Keratinocyte (primary cell): ENCODE measurements at regions not wholly inside any gene's neighbourhood (a gene's known extent, or its start where the extent isn't known, plus 50 kb on each side); places are given as distances from the start of the nearest gene placed in this dataset.

Experiments
- DNase-seq: peaks from one replicate; pipeline ENCODE4 v3.0.0-alpha.2; 2011; ENCODE audit warnings: low read depth, missing footprints, low spot score
- FAIRE-seq: peaks from 2 replicates; lab custom pipeline; 2011; peaks lifted over from hg19 to GRCh38; lab: Jason Lieb, UNC
- H2AFZ ChIP-seq: 2 replicates; pipeline ENCODE4 v1.6.0; 2012; ENCODE audit warnings: low read length, control low read depth, inconsistent platforms; ENCODE audit not compliant: control insufficient read depth
- H3K27ac ChIP-seq: 2 replicates; pipeline ENCODE4 v1.5.1; 2011; ENCODE audit warnings: low read length; ENCODE audit not compliant: control insufficient read depth, insufficient read depth
- H3K27me3 ChIP-seq: 3 replicates; pipeline ENCODE4 v1.6.0; 2011; ENCODE audit warnings: low read length; ENCODE audit not compliant: control insufficient read depth, insufficient read depth; ENCODE audit errors: extremely low read depth
- H3K36me3 ChIP-seq, 2 experiments: 2 replicates in 1 of 2; 3 replicates in 1 of 2; pipeline ENCODE4 v1.5.1; 2011; ENCODE audit warnings: low read length in 2 of 2, mild to moderate bottlenecking in 1 of 2; ENCODE audit not compliant: control insufficient read depth in 2 of 2, insufficient read depth in 2 of 2; ENCODE audit errors: extremely low read depth in 1 of 2
- H3K4me1 ChIP-seq: 3 replicates; pipeline ENCODE4 v1.5.1; 2011; ENCODE audit warnings: low read length; ENCODE audit not compliant: control insufficient read depth, insufficient read depth; ENCODE audit errors: extremely low read depth
- H3K4me2 ChIP-seq: 3 replicates; pipeline ENCODE4 v1.6.0; 2011; ENCODE audit warnings: low read depth, low read length; ENCODE audit not compliant: control insufficient read depth, insufficient read depth; ENCODE audit errors: extremely low read depth
- H3K4me3 ChIP-seq, 3 experiments: fragments of 200-600 bp in 1 of 3; sonication (generic) in 1 of 3; 2 replicates in 2 of 3; 3 replicates in 1 of 3; pipeline ENCODE4 v1.5.1; 2011 to 2016; ENCODE audit warnings: low read length in 3 of 3, mild to moderate bottlenecking in 3 of 3, control low read depth in 2 of 3, inconsistent platforms in 1 of 3, low read depth in 1 of 3, mixed read lengths in 1 of 3, mixed run types in 1 of 3, moderate library complexity in 1 of 3; ENCODE audit not compliant: control insufficient read depth in 2 of 3, insufficient read depth in 2 of 3; ENCODE audit errors: extremely low read depth in 1 of 3
- H3K79me2 ChIP-seq: 2 replicates; pipeline ENCODE4 v1.6.0; 2012; ENCODE audit warnings: low read length; ENCODE audit not compliant: control insufficient read depth, insufficient read depth
- H3K9ac ChIP-seq: 3 replicates; pipeline ENCODE4 v1.6.0; 2011; ENCODE audit warnings: low read length; ENCODE audit not compliant: control insufficient read depth, insufficient read depth; ENCODE audit errors: extremely low read depth
- H3K9me1 ChIP-seq: 3 replicates; pipeline ENCODE4 v1.6.0; 2011; ENCODE audit warnings: low read length; ENCODE audit not compliant: control insufficient read depth, insufficient read depth; ENCODE audit errors: extremely low read depth
- H3K9me3 ChIP-seq: 2 replicates; pipeline ENCODE4 v1.5.1; 2012; ENCODE audit warnings: low read depth, low read length; ENCODE audit not compliant: control insufficient read depth
- H4K20me1 ChIP-seq: 3 replicates; pipeline ENCODE4 v1.6.0; 2011; ENCODE audit warnings: low read length; ENCODE audit not compliant: control insufficient read depth, insufficient read depth; ENCODE audit errors: extremely low read depth
- CTCF ChIP-seq, 3 experiments: IDR thresholded peaks in 1 of 3; conservative IDR thresholded peaks in 1 of 3; optimal IDR thresholded peaks in 1 of 3; 2 replicates in 2 of 3; 3 replicates in 1 of 3; pipeline versions ENCODE3 to v1.5.1; 2011; ENCODE audit warnings: low read length in 3 of 3, mild to moderate bottlenecking in 3 of 3, moderate library complexity in 2 of 3, control low read depth in 1 of 3, inconsistent platforms in 1 of 3; ENCODE audit not compliant: insufficient read depth in 2 of 3; ENCODE audit errors: extremely low read depth in 1 of 3
- EZH2 ChIP-seq: IDR thresholded peaks from one replicate; pipeline ENCODE4 v1.6.1; 2012; ENCODE audit warnings: inconsistent platforms, mild to moderate bottlenecking, low read length, moderate library complexity
- dilution Hi-C: fragments of 300-500 bp; cut with MboI; formaldehyde crosslinking; loops from one replicate; pipeline ENCODE4 v1.7.0; 2020; ENCODE audit warnings: low sequenced_read_pairs; ENCODE audit not compliant: extremely low pct_ligation_motif_present

GRCh38 chr2:220736778-220737177 is 835.3 kb downstream of the EPHA4 start:
- Histone ChIP-seq H3K9ac (no peak overlapping the region), H3K27ac (no peak overlapping the region), H3K9me1 (no peaks in the 10 kb centered on the region), H3K4me1 (no peaks in the 10 kb centered on the region), H3K27me3 (no peaks in the 10 kb centered on the region), H3K4me3 (no peak overlapping the region), H3K4me2 (no peak overlapping the region), H3K79me2 (no peaks in the 10 kb centered on the region), H4K20me1 (no peaks in the 10 kb centered on the region), H2AFZ (peak overlapping the region; percentile 9), H3K9me3 (no peaks in the 10 kb centered on the region), H3K36me3 (no peaks in the 10 kb centered on the region)
- DNase-seq (no peak), FAIRE-seq (no peak)
- dilution Hi-C loops, result no loop called here
- no peak for TF ChIP-seq CTCF (optimal IDR thresholded peaks at IDR 0.05 in 1 of 3, IDR thresholded peaks at IDR 0.05 in 1 of 3, conservative IDR thresholded peaks at IDR 0.05 in 1 of 3; ENCODE audit: extremely low read depth in 1 of 3, insufficient read depth in 2 of 3, low read length in 3 of 3)
- no peak for TF ChIP-seq EZH2

GRCh38 chr2:220743203-220743602 is 828.9 kb downstream of the EPHA4 start:
- no peak overlapping the region for H2AFZ ChIP-seq
- dilution Hi-C loops, result no loop called here
- TF ChIP-seq CTCF (optimal IDR thresholded peaks at IDR 0.05 in 1 of 3, IDR thresholded peaks at IDR 0.05 in 1 of 3, conservative IDR thresholded peaks at IDR 0.05 in 1 of 3; ENCODE audit: extremely low read depth in 1 of 3, insufficient read depth in 2 of 3, low read length in 3 of 3) (no peak), EZH2 (no peak)
- H3K27me3 ChIP-seq, result no peaks in the 10 kb centered on the region
- no peak overlapping the region for H3K4me3 ChIP-seq
- DNase-seq (no peak), FAIRE-seq (no peak)
- no peaks in the 10 kb centered on the region for H4K20me1 ChIP-seq
- no peaks in the 10 kb centered on the region for H3K36me3 ChIP-seq
- H3K4me2 ChIP-seq, result no peak overlapping the region
- H3K27ac ChIP-seq, result no peak overlapping the region
- H3K9ac ChIP-seq, result no peak overlapping the region
- H3K4me1 ChIP-seq, result no peaks in the 10 kb centered on the region
- H3K79me2 ChIP-seq, result no peaks in the 10 kb centered on the region
- no peaks in the 10 kb centered on the region for H3K9me1 ChIP-seq
- H3K9me3 ChIP-seq, result no peaks in the 10 kb centered on the region
